Astrocyte of the cerebellum (primary cell): ENCODE measurements at regions not wholly inside any gene's neighbourhood (a gene's known extent, or its start where the extent isn't known, plus 50 kb on each side); places are given as distances from the start of the nearest gene placed in this dataset.

Experiments used
- DNase-seq: peaks from one replicate; pipeline ENCODE4 v3.0.0-alpha.2; 2011; ENCODE audit warnings: low read depth
- H3K4me3 ChIP-seq: 2 replicates; pipeline ENCODE4 v1.5.1; 2011; ENCODE audit warnings: mild to moderate bottlenecking, low read depth, low read length, moderate library complexity
- in situ Hi-C: cut with HindIII; loops from 2 replicates; pipeline ENCODE4 v1.10.0; 2017; ENCODE audit warnings: low sequenced_read_pairs
- TF ChIP-seq, protein P1 (sequence below): IDR thresholded peaks from 2 replicates; pipeline ENCODE4 v1.5.1; 2012; ENCODE audit warnings: low read length, low read depth, moderate library complexity, mild to moderate bottlenecking; ENCODE audit errors: missing control alignments

DNA sequence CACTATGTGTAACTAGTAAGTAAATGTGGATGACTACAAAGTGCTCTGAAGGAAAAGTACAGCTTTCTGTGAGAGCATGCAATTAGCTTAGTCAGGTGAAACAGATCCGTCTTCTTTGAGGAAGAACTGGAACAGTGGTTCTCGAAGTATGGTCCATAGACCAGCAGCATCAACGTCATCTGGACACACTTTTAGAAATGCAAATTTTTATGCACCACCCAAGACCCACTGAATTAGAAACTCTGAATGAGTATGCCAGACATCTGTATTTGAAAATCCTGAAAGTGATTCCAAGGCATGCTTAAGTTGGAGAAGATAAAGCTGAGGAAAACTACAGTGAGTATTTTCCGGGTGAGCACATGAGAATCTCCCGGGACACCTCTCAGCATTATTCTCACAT is 130.7 kb upstream of the SPHKAP start:
- no peak overlapping the region for H3K4me3 ChIP-seq
- DNase-seq: no peak
- in situ Hi-C loops: no loop called here
- TF ChIP-seq, protein P1, sequence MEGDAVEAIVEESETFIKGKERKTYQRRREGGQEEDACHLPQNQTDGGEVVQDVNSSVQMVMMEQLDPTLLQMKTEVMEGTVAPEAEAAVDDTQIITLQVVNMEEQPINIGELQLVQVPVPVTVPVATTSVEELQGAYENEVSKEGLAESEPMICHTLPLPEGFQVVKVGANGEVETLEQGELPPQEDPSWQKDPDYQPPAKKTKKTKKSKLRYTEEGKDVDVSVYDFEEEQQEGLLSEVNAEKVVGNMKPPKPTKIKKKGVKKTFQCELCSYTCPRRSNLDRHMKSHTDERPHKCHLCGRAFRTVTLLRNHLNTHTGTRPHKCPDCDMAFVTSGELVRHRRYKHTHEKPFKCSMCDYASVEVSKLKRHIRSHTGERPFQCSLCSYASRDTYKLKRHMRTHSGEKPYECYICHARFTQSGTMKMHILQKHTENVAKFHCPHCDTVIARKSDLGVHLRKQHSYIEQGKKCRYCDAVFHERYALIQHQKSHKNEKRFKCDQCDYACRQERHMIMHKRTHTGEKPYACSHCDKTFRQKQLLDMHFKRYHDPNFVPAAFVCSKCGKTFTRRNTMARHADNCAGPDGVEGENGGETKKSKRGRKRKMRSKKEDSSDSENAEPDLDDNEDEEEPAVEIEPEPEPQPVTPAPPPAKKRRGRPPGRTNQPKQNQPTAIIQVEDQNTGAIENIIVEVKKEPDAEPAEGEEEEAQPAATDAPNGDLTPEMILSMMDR: no peak

DNA sequence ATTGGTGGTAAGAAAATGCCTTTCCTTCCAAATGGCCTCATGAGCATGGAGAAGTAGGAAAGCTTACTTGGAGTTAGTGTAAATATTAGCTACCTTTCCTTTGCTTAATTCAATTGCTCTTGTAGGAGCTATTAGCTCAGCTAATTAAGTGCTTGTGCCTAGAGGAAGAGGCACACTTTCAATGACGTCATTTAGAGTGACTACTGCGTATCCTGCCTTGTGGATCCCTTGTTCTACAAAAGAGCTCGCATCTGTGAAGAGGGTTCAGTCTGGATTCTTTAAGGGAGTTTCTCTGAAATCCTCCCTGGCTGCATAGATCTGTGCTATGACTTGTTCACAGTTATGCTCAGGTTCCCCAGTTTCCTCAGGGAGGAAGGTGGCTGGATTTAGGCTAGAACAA is 122.5 kb upstream of the SPHKAP start:
- H3K4me3 ChIP-seq: no peak overlapping the region
- TF ChIP-seq, protein P1: no peak
- in situ Hi-C loops: no loop called here
- no peak for DNase-seq

DNA sequence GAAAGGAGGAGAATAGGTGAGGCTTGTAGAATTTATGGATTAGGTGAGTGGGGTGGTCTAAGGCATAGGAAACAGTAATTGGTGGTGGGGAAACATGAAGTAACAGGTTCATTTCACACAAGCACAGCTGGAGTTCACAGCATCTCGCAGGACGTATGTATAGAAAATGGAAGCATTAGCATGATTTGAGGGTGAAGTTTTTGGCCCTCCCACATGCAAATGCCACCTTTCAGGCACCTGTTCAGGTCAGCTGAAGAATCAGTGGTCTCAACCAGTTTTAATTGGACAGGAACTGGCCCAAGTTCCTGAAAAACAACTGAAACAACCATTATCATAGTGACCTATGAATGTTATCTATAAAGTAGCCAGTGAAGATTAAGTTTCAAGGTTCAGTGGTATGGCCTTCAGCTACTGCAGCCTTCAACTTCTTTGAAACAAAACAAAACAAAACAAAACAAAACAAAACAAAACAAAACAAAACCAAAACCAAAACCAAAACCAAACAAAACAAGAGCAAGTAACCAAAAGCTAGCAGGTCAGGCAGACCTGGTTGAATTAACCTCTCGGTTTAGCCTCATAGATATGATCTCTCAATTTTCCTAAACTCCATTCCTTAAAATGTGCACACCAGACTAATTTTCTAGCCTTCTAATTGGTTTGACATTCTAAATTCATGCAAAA is 102.1 kb upstream of the SPHKAP start:
- in situ Hi-C loops: no loop called here
- DNase-seq: no peak
- TF ChIP-seq, protein P1: no peak
- H3K4me3 ChIP-seq: no peak overlapping the region

DNA sequence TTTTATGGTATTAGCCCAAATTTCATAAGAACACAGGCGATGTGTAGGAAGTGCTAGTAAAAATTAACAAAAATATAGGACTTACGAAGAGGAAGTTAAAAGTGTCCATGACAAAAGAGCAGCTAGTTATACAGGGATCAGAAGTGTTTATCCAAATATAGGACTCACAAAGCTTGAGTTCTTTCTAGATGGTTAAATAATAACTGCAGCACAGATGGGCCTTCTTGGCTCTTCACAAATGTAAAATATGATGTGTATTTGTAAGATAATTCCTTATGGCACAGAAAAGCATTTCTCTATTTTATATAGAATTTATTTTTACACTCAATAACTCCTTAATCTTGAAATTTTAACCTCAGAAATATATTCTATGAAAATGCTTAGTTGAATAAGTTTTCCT is 100.9 kb upstream of the SPHKAP start:
- DNase-seq: no peak
- TF ChIP-seq, protein P1: no peak
- in situ Hi-C loops: no loop called here
- no peak overlapping the region for H3K4me3 ChIP-seq

DNA sequence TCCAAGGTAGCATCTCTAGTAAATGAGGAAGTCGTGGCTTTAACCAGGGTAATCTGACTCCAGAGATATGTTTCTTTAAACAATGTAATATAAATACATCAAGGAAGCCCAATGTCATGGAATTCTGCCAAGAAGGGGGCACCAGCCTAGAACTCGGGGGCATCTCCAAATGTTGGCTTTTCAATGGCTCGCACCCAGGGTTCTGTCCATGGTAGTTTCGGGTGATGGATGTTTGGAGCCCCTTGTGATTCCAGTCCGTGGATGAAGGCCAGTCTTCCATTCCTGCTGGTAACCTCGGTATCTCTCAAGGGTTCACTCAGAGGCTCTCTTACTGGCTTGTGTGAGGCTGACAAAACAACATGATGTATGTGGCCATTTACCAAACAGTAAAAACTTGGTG is 91.7 kb upstream of the SPHKAP start:
- TF ChIP-seq, protein P1: no peak
- in situ Hi-C loops: no loop called here
- no peak overlapping the region for H3K4me3 ChIP-seq
- no peak for DNase-seq

DNA sequence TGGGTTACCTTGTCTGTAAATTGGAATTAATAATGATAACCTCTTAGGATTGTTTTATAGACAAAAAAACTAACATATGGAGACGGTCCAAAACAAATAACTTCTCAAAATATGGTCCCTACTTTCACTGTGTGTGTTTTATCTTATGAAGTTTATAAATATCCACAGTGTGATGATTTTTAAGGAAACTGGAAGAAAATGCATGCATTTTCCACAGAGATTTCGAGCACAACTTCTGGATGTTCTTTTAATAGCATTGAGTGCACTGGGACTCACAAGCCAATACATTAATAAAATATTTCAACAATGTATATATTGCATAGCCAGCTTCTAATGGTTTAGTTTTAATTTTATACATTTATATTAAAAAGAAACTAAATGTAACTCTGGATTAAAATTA is 87.9 kb upstream of the SPHKAP start:
- no peak for DNase-seq
- in situ Hi-C loops: no loop called here

More for the DNA sequence above, 87.9 kb upstream of the SPHKAP start:
- H3K4me3 ChIP-seq: no peak overlapping the region
- TF ChIP-seq, protein P1: no peak
